ENCODE measurements at regions not wholly inside any gene's neighbourhood (a gene's known extent, or its start where the extent isn't known, plus 50 kb on each side); places are given as distances from the start of the nearest gene placed in this dataset.
"Not testable (repeated sequence)": the region's sequence is repeated elsewhere in the genome, so short reads cannot be mapped to it uniquely, and the experiment has no call there.

- H3K36me3 ChIP-seq, result no peaks in the 10 kb centered on the region
- no peak overlapping the region for H3K4me3 ChIP-seq
- no peaks in the 10 kb centered on the region for H3K4me1 ChIP-seq (ENCODE audit: low read depth)
- H3K27ac ChIP-seq, result no peak overlapping the region
- H3K9me3 ChIP-seq (ENCODE audit: low read depth), result no peaks in the 10 kb centered on the region
- TF ChIP-seq CTCF (IDR thresholded peaks at IDR 0.05; ENCODE audit: low read depth, low read length), result no peak
- no peak for DNase-seq (ENCODE audit: low read depth in 1 of 2, low spot score in 1 of 2)
- no peaks in the 10 kb centered on the region for H3K27me3 ChIP-seq
Observed at GRCh38 chr5:6248132-6248531, 130.2 kb downstream of the MED10 start.

- H3K9me3 ChIP-seq (ENCODE audit: low read depth), result no peaks in the 10 kb centered on the region
- TF ChIP-seq CTCF (IDR thresholded peaks at IDR 0.05; ENCODE audit: low read depth, low read length), result no peak
- H3K4me3 ChIP-seq, result no peak overlapping the region
- H3K36me3 ChIP-seq, result no peaks in the 10 kb centered on the region
- H3K4me1 ChIP-seq (ENCODE audit: low read depth), result no peaks in the 10 kb centered on the region
- H3K27me3 ChIP-seq, result no peaks in the 10 kb centered on the region
- no peak overlapping the region for H3K27ac ChIP-seq
- no peak for DNase-seq (ENCODE audit: low read depth in 1 of 2, low spot score in 1 of 2)
Observed at GRCh38 chr5:6246820-6247437, 131.4 kb downstream of the MED10 start.

- no peaks in the 10 kb centered on the region for H3K27me3 ChIP-seq
- H3K9me3 ChIP-seq (ENCODE audit: low read depth), result no peaks in the 10 kb centered on the region
- H3K27ac ChIP-seq, result no peak overlapping the region
- no peak for TF ChIP-seq CTCF (IDR thresholded peaks at IDR 0.05; ENCODE audit: low read depth, low read length)
- no peak overlapping the region for H3K4me3 ChIP-seq
- no peak for DNase-seq (ENCODE audit: low read depth in 1 of 2, low spot score in 1 of 2)
- H3K4me1 ChIP-seq (ENCODE audit: low read depth), result no peaks in the 10 kb centered on the region
- H3K36me3 ChIP-seq, result no peaks in the 10 kb centered on the region
Observed at GRCh38 chr5:6244339-6244714, 134.0 kb downstream of the MED10 start.

- no peak overlapping the region for H3K4me3 ChIP-seq
- H3K4me1 ChIP-seq (ENCODE audit: low read depth), result no peaks in the 10 kb centered on the region
- H3K36me3 ChIP-seq, result no peaks in the 10 kb centered on the region
- no peaks in the 10 kb centered on the region for H3K27me3 ChIP-seq
- H3K9me3 ChIP-seq (ENCODE audit: low read depth), result no peaks in the 10 kb centered on the region
- TF ChIP-seq CTCF (IDR thresholded peaks at IDR 0.05; ENCODE audit: low read depth, low read length), result no peak
- H3K27ac ChIP-seq, result no peak overlapping the region
- DNase-seq (ENCODE audit: low read depth in 1 of 2, low spot score in 1 of 2), result no peak
Observed at GRCh38 chr5:6243706-6244338, 134.5 kb downstream of the MED10 start.

GRCh38 chr5:6241056-6241455 lies 137.3 kb downstream of the MED10 start:
- not testable (repeated sequence) for H3K4me3 ChIP-seq; H3K9me3 ChIP-seq (ENCODE audit: low read depth); DNase-seq (ENCODE audit: low read depth in 1 of 2, low spot score in 1 of 2); H3K27me3 ChIP-seq; H3K27ac ChIP-seq; H3K36me3 ChIP-seq; H3K4me1 ChIP-seq (ENCODE audit: low read depth)

- Histone ChIP-seq H3K9me3 (ENCODE audit: low read depth) (no peaks in the 10 kb centered on the region), H3K36me3 (no peaks in the 10 kb centered on the region), H3K4me1 (ENCODE audit: low read depth) (no peaks in the 10 kb centered on the region), H3K27me3 (no peaks in the 10 kb centered on the region), H3K4me3 (no peak overlapping the region), H3K27ac (no peak overlapping the region)
- DNase-seq (ENCODE audit: low read depth in 1 of 2, low spot score in 1 of 2), result no peak
- TF ChIP-seq CTCF (IDR thresholded peaks at IDR 0.05; ENCODE audit: low read depth, low read length), result no peak
Observed at GRCh38 chr5:6236858-6237481, 141.4 kb downstream of the MED10 start.

Measured in cardiac muscle cell (in vitro differentiated cells and primary cell).